Lower lobe of right lung (tissue), 2 donors: ENCODE measurements at regions not wholly inside any gene's neighbourhood (a gene's known extent, or its start where the extent isn't known, plus 50 kb on each side); places are given as distances from the start of the nearest gene placed in this dataset.

Experiments
- ATAC-seq, 2 donors: fragments of 200-7000 bp; cut with Tn5 transposase; one replicate each; pipeline ENCODE4 v1.9.1; 2020 to 2022; ENCODE audit warnings: mild to moderate bottlenecking in 2 of 2, moderate library complexity in 2 of 2
- DNase-seq: peaks from one replicate; pipeline ENCODE4 v3.0.0-alpha.2; 2020
- H3K27ac ChIP-seq: fragments of 200-600 bp; one replicate; pipeline ENCODE4 v1.8.0; 2022
- H3K27me3 ChIP-seq: fragments of 200-600 bp; one replicate; pipeline ENCODE4 v1.8.0; 2022; ENCODE audit warnings: low read depth
- H3K36me3 ChIP-seq: fragments of 200-600 bp; one replicate; pipeline ENCODE4 v1.8.0; 2022; ENCODE audit warnings: mild to moderate bottlenecking
- H3K4me1 ChIP-seq: fragments of 200-600 bp; one replicate; pipeline ENCODE4 v1.8.0; 2022
- H3K4me3 ChIP-seq: fragments of 200-600 bp; one replicate; pipeline ENCODE4 v1.8.0; 2022; ENCODE audit warnings: mild to moderate bottlenecking
- H3K9me3 ChIP-seq: fragments of 200-600 bp; one replicate; pipeline ENCODE4 v1.8.0; 2022
- CTCF ChIP-seq: fragments of 200-600 bp; IDR thresholded peaks from one replicate; pipeline ENCODE4 v1.8.0; 2022; ENCODE audit warnings: antibody characterized with exemption, mild to moderate bottlenecking
- intact Hi-C: fragments of 100-400 bp; cut with DNase I; formaldehyde crosslinking; loops from one replicate; pipeline ENCODE4 v1.11.0; 2022
- donor health status: DM: no; HTN: yes; CAD: no; lungs with severe emphysema.

- Histone ChIP-seq H3K4me3 (no peak overlapping the region), H3K36me3 (no peaks in the 10 kb centered on the region), H3K9me3 (no peaks in the 10 kb centered on the region), H3K4me1 (no peaks in the 10 kb centered on the region), H3K27me3 (no peaks in the 10 kb centered on the region), H3K27ac (no peak overlapping the region)
- intact Hi-C loops = no loop called here
- DNase-seq (no peak), ATAC-seq (no peak)
- TF ChIP-seq CTCF = no peak
Measured at GRCh38 chr16:64225036-64225435, 896.8 kb downstream of the CDH11 start.

- Histone ChIP-seq H3K4me3 (no peak overlapping the region), H3K27ac (no peak overlapping the region), H3K36me3 (no peaks in the 10 kb centered on the region), H3K27me3 (no peaks in the 10 kb centered on the region), H3K9me3 (no peaks in the 10 kb centered on the region), H3K4me1 (no peaks in the 10 kb centered on the region)
- ATAC-seq (no peak), DNase-seq (no peak)
- intact Hi-C loops = no loop called here
- no peak for TF ChIP-seq CTCF
Measured at GRCh38 chr16:64217789-64218535, 903.9 kb downstream of the CDH11 start.

GRCh38 chr16:64215730-64216129 is 906.1 kb downstream of the CDH11 start:
- H3K36me3 ChIP-seq = no peaks in the 10 kb centered on the region

GRCh38 chr16:64211331-64211730 is 910.5 kb downstream of the CDH11 start:
- H3K9me3 ChIP-seq = no peaks in the 10 kb centered on the region
- ATAC-seq = no peak
- no peak for TF ChIP-seq CTCF
- no peaks in the 10 kb centered on the region for H3K4me1 ChIP-seq
- H3K4me3 ChIP-seq = no peak overlapping the region
- H3K27me3 ChIP-seq = no peaks in the 10 kb centered on the region
- no peaks in the 10 kb centered on the region for H3K36me3 ChIP-seq
- intact Hi-C loops = no loop called here
- DNase-seq = no peak
- no peak overlapping the region for H3K27ac ChIP-seq

More at GRCh38 chr16:64215730-64216129, 906.1 kb downstream of the CDH11 start:
- TF ChIP-seq CTCF = no peak
- no peak overlapping the region for H3K27ac ChIP-seq
- H3K4me3 ChIP-seq = no peak overlapping the region
- H3K27me3 ChIP-seq = no peaks in the 10 kb centered on the region
- no peaks in the 10 kb centered on the region for H3K9me3 ChIP-seq
- intact Hi-C loops = no loop called here
- no peaks in the 10 kb centered on the region for H3K4me1 ChIP-seq
- no peak for ATAC-seq
- DNase-seq = no peak

- Histone ChIP-seq H3K9me3 (no peaks in the 10 kb centered on the region), H3K4me1 (no peaks in the 10 kb centered on the region), H3K27me3 (no peaks in the 10 kb centered on the region), H3K36me3 (no peaks in the 10 kb centered on the region), H3K4me3 (no peak overlapping the region), H3K27ac (no peak overlapping the region)
- DNase-seq = no peak
- intact Hi-C loops = no loop called here
- no peak for TF ChIP-seq CTCF
- no peak for ATAC-seq
Measured at GRCh38 chr16:64206862-64207261, 915.0 kb downstream of the CDH11 start.
